A673 (cell line): ENCODE measurements at regions not wholly inside any gene's neighbourhood (a gene's known extent, or its start where the extent isn't known, plus 50 kb on each side); places are given as distances from the start of the nearest gene placed in this dataset.

Experiments used
- BruUV-seq: library from RNA; stranded (reverse); fragments of 400-500 nt; replicated peaks from 2 replicates; lab custom pipeline; 2021; lab: Mats Ljungman, UMichigan
- CTCF ChIA-PET: fragments of 300-600 bp; sonication (Branson Sonifier 250); formaldehyde crosslinking; loops from one replicate; lab custom pipeline; 2022; ENCODE audit warnings: antibody characterized with exemption; lab: Charles Lee
- POLR2A ChIA-PET: fragments of 300-600 bp; sonication (Branson Sonifier 250); formaldehyde crosslinking; loops from one replicate; lab custom pipeline; 2022; ENCODE audit warnings: antibody characterized with exemption; ENCODE audit not compliant: low non-redundant PET; lab: Charles Lee
- DNase-seq: peaks from one replicate; pipeline ENCODE4 v3.0.0-alpha.2; 2015; ENCODE audit warnings: low spot score
- H3K27ac ChIP-seq: fragments of 200-600 bp; sonication (generic); 2 replicates; pipeline ENCODE4 v1.5.1; 2016; ENCODE audit warnings: mixed run types, low read depth, mild to moderate bottlenecking, mixed read lengths, antibody characterized with exemption, low read length; ENCODE audit not compliant: poor library complexity, severe bottlenecking
- H3K27me3 ChIP-seq: fragments of 200-600 bp; sonication (generic); replicated peaks from 2 replicates; pipeline ENCODE4 v1.6.1; 2017; ENCODE audit warnings: mixed run types, low read depth, mild to moderate bottlenecking, mixed read lengths, antibody characterized with exemption, low read length; ENCODE audit not compliant: insufficient read depth, poor library complexity
- H3K36me3 ChIP-seq: fragments of 200-600 bp; sonication (generic); 2 replicates; pipeline ENCODE4 v1.6.1; 2016; ENCODE audit warnings: mixed run types, mild to moderate bottlenecking, mixed read lengths, antibody characterized with exemption, low read length; ENCODE audit not compliant: insufficient read depth, poor library complexity, severe bottlenecking
- H3K4me1 ChIP-seq: fragments of 200-600 bp; sonication (generic); 2 replicates; pipeline ENCODE4 v1.6.1; 2017; ENCODE audit warnings: mixed run types, mild to moderate bottlenecking, mixed read lengths, antibody characterized with exemption, low read length; ENCODE audit not compliant: insufficient read depth, poor library complexity, severe bottlenecking
- H3K4me3 ChIP-seq: fragments of 200-600 bp; sonication (generic); 2 replicates; pipeline ENCODE4 v1.5.1; 2016; ENCODE audit warnings: low read depth, mixed run types, mild to moderate bottlenecking, mixed read lengths, low read length; ENCODE audit not compliant: poor library complexity, severe bottlenecking
- H3K9me3 ChIP-seq: fragments of 200-600 bp; sonication (generic); 2 replicates; pipeline ENCODE4 v1.6.1; 2016; ENCODE audit warnings: mixed run types, low read depth, mild to moderate bottlenecking, mixed read lengths, antibody characterized with exemption, low read length; ENCODE audit not compliant: poor library complexity, severe bottlenecking
- EZH2 ChIP-seq: fragments of 200-600 bp; sonication (generic); IDR thresholded peaks from 2 replicates; pipeline ENCODE4 v1.6.1; 2017; ENCODE audit warnings: borderline replicate concordance, low read depth, mild to moderate bottlenecking, mixed read lengths, antibody characterized with exemption, low read length; ENCODE audit not compliant: poor library complexity, severe bottlenecking
- intact Hi-C: fragments of 100-400 bp; cut with micrococcal nuclease; formaldehyde crosslinking; loops from one replicate; pipeline ENCODE4 v1.10.0; 2022; ENCODE audit not compliant: unreplicated experiment
- TF ChIP-seq, protein P1 (sequence below): fragments of 300-800, 200-600 bp; sonication (generic); conservative IDR thresholded peaks from 2 replicates; pipeline ENCODE4 v1.5.1; 2017; ENCODE audit warnings: low read depth, mild to moderate bottlenecking, antibody characterized with exemption, low read length, moderate library complexity, mixed read lengths

- no peaks in the 10 kb centered on the region for H3K36me3 ChIP-seq
- CTCF ChIA-PET = no interaction called here
Observed at GRCh38 chr10:128468462-128468861, 342.2 kb upstream of the MKI67 start.

GRCh38 chr10:128469515-128469914, 343.3 kb upstream of the MKI67 start:
- Histone ChIP-seq H3K4me1 (no peaks in the 10 kb centered on the region), H3K27me3 (no peaks in the 10 kb centered on the region), H3K4me3 (no peak overlapping the region), H3K27ac (no peak overlapping the region), H3K9me3 (no peaks in the 10 kb centered on the region), H3K36me3 (no peaks in the 10 kb centered on the region)
- TF ChIP-seq, protein P1, sequence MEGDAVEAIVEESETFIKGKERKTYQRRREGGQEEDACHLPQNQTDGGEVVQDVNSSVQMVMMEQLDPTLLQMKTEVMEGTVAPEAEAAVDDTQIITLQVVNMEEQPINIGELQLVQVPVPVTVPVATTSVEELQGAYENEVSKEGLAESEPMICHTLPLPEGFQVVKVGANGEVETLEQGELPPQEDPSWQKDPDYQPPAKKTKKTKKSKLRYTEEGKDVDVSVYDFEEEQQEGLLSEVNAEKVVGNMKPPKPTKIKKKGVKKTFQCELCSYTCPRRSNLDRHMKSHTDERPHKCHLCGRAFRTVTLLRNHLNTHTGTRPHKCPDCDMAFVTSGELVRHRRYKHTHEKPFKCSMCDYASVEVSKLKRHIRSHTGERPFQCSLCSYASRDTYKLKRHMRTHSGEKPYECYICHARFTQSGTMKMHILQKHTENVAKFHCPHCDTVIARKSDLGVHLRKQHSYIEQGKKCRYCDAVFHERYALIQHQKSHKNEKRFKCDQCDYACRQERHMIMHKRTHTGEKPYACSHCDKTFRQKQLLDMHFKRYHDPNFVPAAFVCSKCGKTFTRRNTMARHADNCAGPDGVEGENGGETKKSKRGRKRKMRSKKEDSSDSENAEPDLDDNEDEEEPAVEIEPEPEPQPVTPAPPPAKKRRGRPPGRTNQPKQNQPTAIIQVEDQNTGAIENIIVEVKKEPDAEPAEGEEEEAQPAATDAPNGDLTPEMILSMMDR = no peak
- TF ChIP-seq EZH2 = no peak
- ChIA-PET POLR2A (no interaction called here), CTCF (no interaction called here)
- no peak for DNase-seq
- BruUV-seq = no TSS peak
- intact Hi-C loops = no loop called here

More at GRCh38 chr10:128468462-128468861, 342.2 kb upstream of the MKI67 start:
- Histone ChIP-seq H3K4me3 (no peak overlapping the region), H3K27me3 (peaks cover 6% of the 10 kb centered on the region), H3K27ac (no peak overlapping the region), H3K4me1 (no peaks in the 10 kb centered on the region), H3K9me3 (no peaks in the 10 kb centered on the region)
- no TSS peak for BruUV-seq
- intact Hi-C loops = no loop called here
- TF ChIP-seq EZH2 = no peak
- TF ChIP-seq, protein P1 = no peak
- no peak for DNase-seq
- POLR2A ChIA-PET = interaction anchor here (0.7 kb wide), 1 partner anchor 367 kb away, joined by 3 read pairs; no protein-coding TSS in a partner anchor

DNA sequence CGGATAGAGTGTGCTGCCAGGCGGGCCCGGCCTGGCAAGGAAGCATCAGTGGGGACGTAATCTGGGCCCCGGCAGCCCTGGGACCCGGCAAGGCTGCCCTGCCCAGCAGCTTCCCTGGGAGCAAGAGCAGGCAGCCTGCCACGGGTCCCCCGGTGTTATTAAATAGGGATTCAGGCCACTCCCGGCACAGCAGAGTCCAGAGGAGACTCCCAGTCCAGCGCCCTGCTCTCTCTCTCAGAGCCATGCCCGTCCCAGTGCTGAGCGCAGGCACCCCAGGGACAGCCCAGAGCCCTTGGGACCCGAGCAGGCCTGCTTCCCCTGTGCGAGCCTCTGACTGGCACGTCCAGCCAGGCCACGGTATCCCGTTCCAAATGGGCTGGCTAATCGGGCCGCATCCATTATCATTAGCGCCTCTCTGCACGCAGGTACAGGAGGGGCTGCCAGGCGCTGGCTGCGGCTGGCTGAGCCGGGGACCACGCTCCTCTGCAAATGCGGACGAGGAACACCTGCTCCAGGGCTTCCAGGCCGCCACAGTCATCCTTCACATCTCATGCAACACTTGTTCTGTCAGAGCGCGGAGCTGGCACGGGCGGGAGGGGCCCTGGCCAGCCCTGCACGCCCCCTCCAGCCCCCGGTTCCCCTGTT, 344.2 kb upstream of the MKI67 start:
- DNase-seq = no peak
- Histone ChIP-seq H3K27me3 (no peaks in the 10 kb centered on the region), H3K9me3 (no peaks in the 10 kb centered on the region), H3K4me1 (no peaks in the 10 kb centered on the region), H3K27ac (no peak overlapping the region), H3K4me3 (no peak overlapping the region), H3K36me3 (no peaks in the 10 kb centered on the region)
- TF ChIP-seq EZH2 = no peak
- TF ChIP-seq, protein P1 = no peak
- intact Hi-C loops = no loop called here
- POLR2A ChIA-PET = no interaction called here
- CTCF ChIA-PET = no interaction called here
- no TSS peak for BruUV-seq
